GM23338 (cell line): ENCODE measurements at regions not wholly inside any gene's neighbourhood (a gene's known extent, or its start where the extent isn't known, plus 50 kb on each side); places are given as distances from the start of the nearest gene placed in this dataset.
"Not testable (repeated sequence)": the region's sequence is repeated elsewhere in the genome, so short reads cannot be mapped to it uniquely, and the experiment has no call there.

Experiments
- ATAC-seq: fragments of 200-7000 bp; cut with Tn5 transposase; 3 replicates; pipeline ENCODE4 v1.9.1; 2020
- DNase-seq: peaks from one replicate; pipeline ENCODE4 v3.0.0-alpha.2; 2015; ENCODE audit warnings: low spot score
- H2AFZ ChIP-seq: fragments of 200-600 bp; sonication (generic); 2 replicates; pipeline ENCODE4 v1.8.0; 2016; ENCODE audit warnings: antibody characterized with exemption, mild to moderate bottlenecking, moderate library complexity
- H3F3A ChIP-seq: fragments of 200-600 bp; sonication (generic); replicated peaks from 2 replicates; pipeline ENCODE4 v1.8.0; 2017; ENCODE audit warnings: antibody characterized with exemption, mixed run types, low read depth
- H3K27ac ChIP-seq: fragments of 200-600 bp; sonication (generic); 2 replicates; pipeline ENCODE4 v1.6.1; 2016; ENCODE audit warnings: low read depth
- H3K27me3 ChIP-seq: fragments of 200-600 bp; sonication (generic); 2 replicates; pipeline ENCODE4 v1.8.0; 2016; ENCODE audit warnings: mild to moderate bottlenecking, mixed run types, moderate library complexity; ENCODE audit not compliant: insufficient read depth
- H3K36me3 ChIP-seq: fragments of 200-600 bp; sonication (generic); 2 replicates; pipeline ENCODE4 v1.8.0; 2016; ENCODE audit warnings: mild to moderate bottlenecking; ENCODE audit not compliant: insufficient read depth
- H3K4me1 ChIP-seq: fragments of 200-600 bp; sonication (generic); 2 replicates; pipeline ENCODE4 v1.8.0; 2016; ENCODE audit warnings: mild to moderate bottlenecking, moderate library complexity; ENCODE audit not compliant: insufficient read depth
- H3K4me2 ChIP-seq: fragments of 200-600 bp; sonication (generic); 2 replicates; pipeline ENCODE4 v1.7.1; 2017; ENCODE audit warnings: mixed run types
- H3K4me3 ChIP-seq: fragments of 200-600 bp; sonication (generic); 2 replicates; pipeline ENCODE4 v1.6.1; 2016; ENCODE audit warnings: mixed run types
- H3K79me2 ChIP-seq: fragments of 200-600 bp; sonication (generic); replicated peaks from 2 replicates; pipeline ENCODE4 v1.8.0; 2017; ENCODE audit warnings: mild to moderate bottlenecking; ENCODE audit not compliant: insufficient read depth
- H3K9me2 ChIP-seq: fragments of 200-600 bp; sonication (generic); 2 replicates; pipeline ENCODE4 v1.8.0; 2017; ENCODE audit not compliant: insufficient read depth
- H4K20me1 ChIP-seq: fragments of 200-600 bp; sonication (generic); replicated peaks from 2 replicates; pipeline ENCODE4 v1.8.0; 2017; ENCODE audit warnings: mild to moderate bottlenecking; ENCODE audit not compliant: insufficient read depth
- H3K27ac Mint-ChIP-seq: 2 replicates; pipeline ENCODE4 v1.8.0; 2020; ENCODE audit warnings: inconsistent platforms, mild to moderate bottlenecking, moderate library complexity, mixed read lengths
- H3K27me3 Mint-ChIP-seq: 3 replicates; pipeline ENCODE4 v1.8.0; 2022; ENCODE audit warnings: low read depth, mild to moderate bottlenecking, moderate library complexity, mixed read lengths, inconsistent platforms; ENCODE audit not compliant: insufficient read depth, poor library complexity
- H3K36me3 Mint-ChIP-seq: 3 replicates; pipeline ENCODE4 v1.8.0; 2021; ENCODE audit warnings: low read depth, mild to moderate bottlenecking, inconsistent platforms, moderate library complexity, mixed read lengths
- H3K4me1 Mint-ChIP-seq: 3 replicates; pipeline ENCODE4 v1.8.0; 2020; ENCODE audit warnings: mild to moderate bottlenecking, inconsistent platforms, mixed read lengths
- H3K4me3 Mint-ChIP-seq: 3 replicates; pipeline ENCODE4 v1.8.0; 2021; ENCODE audit warnings: moderate library complexity, mild to moderate bottlenecking, inconsistent platforms, mixed read lengths
- H3K9me3 Mint-ChIP-seq: 3 replicates; pipeline ENCODE4 v1.8.0; 2020; ENCODE audit warnings: moderate library complexity, mild to moderate bottlenecking, inconsistent platforms, mixed read lengths
- CTCF ChIP-seq, 2 experiments: fragments of 200-600 bp in 1 of 2; sonication (generic) in 1 of 2; conservative IDR thresholded peaks; 2 replicates each; pipeline versions ENCODE4 v1.5.1 to v1.6.1; 2016 to 2017; ENCODE audit warnings: antibody characterized with exemption in 2 of 2, low read depth in 2 of 2, mild to moderate bottlenecking in 2 of 2, moderate library complexity in 1 of 2
- EZH2phosphoT487 ChIP-seq: fragments of 200-600 bp; sonication (generic); IDR thresholded peaks from one replicate; pipeline ENCODE4 v1.8.1; 2018; ENCODE audit warnings: antibody characterized with exemption; ENCODE audit not compliant: unreplicated experiment
- JUNB ChIP-seq: IDR thresholded peaks from one replicate; pipeline ENCODE4 v1.6.1; 2016; ENCODE audit warnings: antibody characterized with exemption; ENCODE audit not compliant: unreplicated experiment
- NANOG ChIP-seq: IDR thresholded peaks from 2 replicates; pipeline ENCODE4 v1.6.1; 2016; ENCODE audit warnings: antibody characterized with exemption, borderline replicate concordance
- POLR2AphosphoS5 ChIP-seq: IDR thresholded peaks from 2 replicates; pipeline ENCODE4 v1.6.1; 2016; ENCODE audit warnings: antibody characterized with exemption, low read depth
- REST ChIP-seq: IDR thresholded peaks from one replicate; pipeline ENCODE4 v1.6.1; 2018; ENCODE audit warnings: antibody characterized with exemption; ENCODE audit not compliant: unreplicated experiment
- ZNF114 ChIP-seq: fragments of 250-450 bp; sonication (Bioruptor Pico); IDR thresholded peaks from 2 replicates; pipeline ENCODE4 v1.5.0; 2020; ENCODE audit warnings: mild to moderate bottlenecking, moderate library complexity

- ATAC-seq (no peak), DNase-seq (no peak)
- Mint-ChIP-seq H3K36me3 (no peaks in the 10 kb centered on the region), H3K4me3 (no peak overlapping the region), H3K9me3 (no peaks in the 10 kb centered on the region), H3K27me3 (peaks cover 9% of the 10 kb centered on the region), H3K27ac (no peak overlapping the region), H3K4me1 (peaks cover 14% of the 10 kb centered on the region)
- Histone ChIP-seq H3K4me3 (no peak overlapping the region), H3K27ac (no peak overlapping the region), H3K4me1 (peaks cover 8% of the 10 kb centered on the region; the same call in 1 of the 2 replicates), H3F3A (0 out of 2 replicates have a peak, but pooled peaks cover 2% of the 10 kb centered on the region), H3K4me2 (no peak overlapping the region), H3K27me3 (no peaks in the 10 kb centered on the region), H3K9me2 (no peaks in the 10 kb centered on the region), H2AFZ (no peak overlapping the region), H3K36me3 (no peaks in the 10 kb centered on the region), H3K79me2 (no peaks in the 10 kb centered on the region), H4K20me1 (no peaks in the 10 kb centered on the region)
- no peak for TF ChIP-seq CTCF (conservative IDR thresholded peaks at IDR 0.05; ENCODE audit: low read depth in 2 of 2)
- no peak for TF ChIP-seq POLR2AphosphoS5
- no peak for TF ChIP-seq ZNF114 (CRISPR knock-in tag)
- TF ChIP-seq JUNB = no peak
- no peak for TF ChIP-seq REST
- no peak for TF ChIP-seq EZH2phosphoT487
- no peak for TF ChIP-seq NANOG
These were observed 71.0 kb upstream of the MELK start for GRCh38 chr9:36501727-36502126.

- ATAC-seq, H3K36me3 Mint-ChIP-seq: not testable (repeated sequence)
These were observed 71.8 kb upstream of the MELK start for GRCh38 chr9:36500931-36501330.

More at GRCh38 chr9:36500931-36501330, 71.8 kb upstream of the MELK start:
- not testable (repeated sequence) for H2AFZ ChIP-seq, H3K79me2 ChIP-seq, H3K27ac Mint-ChIP-seq, H3F3A ChIP-seq, H3K27ac ChIP-seq, H3K9me2 ChIP-seq, H3K4me1 ChIP-seq, H3K4me3 ChIP-seq, H3K36me3 ChIP-seq, DNase-seq, H4K20me1 ChIP-seq, H3K27me3 ChIP-seq, H3K4me3 Mint-ChIP-seq, H3K27me3 Mint-ChIP-seq, H3K9me3 Mint-ChIP-seq, H3K4me2 ChIP-seq
- H3K4me1 Mint-ChIP-seq = peaks cover 14% of the 10 kb centered on the region
